HEK293 (cell line): ENCODE measurements at regions not wholly inside any gene's neighbourhood (a gene's known extent, or its start where the extent isn't known, plus 50 kb on each side); places are given as distances from the start of the nearest gene placed in this dataset.

ENCODE experiments used
- ATF2 ChIP-seq: fragments of 450-650 bp; formaldehyde crosslinking; IDR thresholded peaks from 2 replicates; pipeline ENCODE4 v1.5.1; 2016; ENCODE audit warnings: missing biosample characterization, missing genetic modification characterization, low read depth
- KLF16 ChIP-seq: fragments of 450-650 bp; formaldehyde crosslinking; IDR thresholded peaks from 2 replicates; pipeline ENCODE4 v1.5.1; 2017; ENCODE audit warnings: missing biosample characterization, missing genetic modification characterization
- KLF7 ChIP-seq: fragments of 450-650 bp; formaldehyde crosslinking; IDR thresholded peaks from 2 replicates; pipeline ENCODE4 v1.5.1; 2016; ENCODE audit warnings: missing biosample characterization, missing genetic modification characterization, borderline replicate concordance
- MYNN ChIP-seq: fragments of 450-650 bp; formaldehyde crosslinking; IDR thresholded peaks from 2 replicates; pipeline ENCODE4 v1.5.1; 2016; ENCODE audit warnings: missing biosample characterization, missing genetic modification characterization, borderline replicate concordance
- PATZ1 ChIP-seq: fragments of 450-650 bp; formaldehyde crosslinking; IDR thresholded peaks from 2 replicates; pipeline ENCODE4 v1.5.1; 2016; ENCODE audit warnings: missing biosample characterization, missing genetic modification characterization
- PRDM4 ChIP-seq: fragments of 450-650 bp; formaldehyde crosslinking; IDR thresholded peaks from 2 replicates; pipeline ENCODE4 v1.5.1; 2017; ENCODE audit warnings: missing biosample characterization, missing genetic modification characterization
- SCRT1 ChIP-seq: fragments of 450-650 bp; formaldehyde crosslinking; IDR thresholded peaks from 2 replicates; pipeline ENCODE4 v1.5.1; 2016; ENCODE audit warnings: missing biosample characterization, missing genetic modification characterization, borderline replicate concordance
- SP2 ChIP-seq: fragments of 450-650 bp; formaldehyde crosslinking; IDR thresholded peaks from 2 replicates; pipeline ENCODE4 v1.5.1; 2016; ENCODE audit warnings: missing biosample characterization, missing genetic modification characterization
- SP7 ChIP-seq: fragments of 450-650 bp; formaldehyde crosslinking; IDR thresholded peaks from 2 replicates; pipeline ENCODE4 v1.5.1; 2016; ENCODE audit warnings: missing biosample characterization, missing genetic modification characterization
- YY1 ChIP-seq: fragments of 450-650 bp; formaldehyde crosslinking; IDR thresholded peaks from 2 replicates; pipeline ENCODE4 v1.5.1; 2018; ENCODE audit warnings: missing biosample characterization, missing genetic modification characterization
- ZBTB6 ChIP-seq: fragments of 450-650 bp; formaldehyde crosslinking; IDR thresholded peaks from 2 replicates; pipeline ENCODE4 v1.5.1; 2017; ENCODE audit warnings: missing biosample characterization, missing genetic modification characterization
- ZBTB8A ChIP-seq: fragments of 450-650 bp; formaldehyde crosslinking; IDR thresholded peaks from 2 replicates; pipeline ENCODE4 v1.5.1; 2016; ENCODE audit warnings: missing biosample characterization, missing genetic modification characterization
- ZNF148 ChIP-seq: fragments of 450-650 bp; formaldehyde crosslinking; IDR thresholded peaks from 2 replicates; pipeline ENCODE4 v1.5.0; 2017; ENCODE audit warnings: missing biosample characterization, missing genetic modification characterization, borderline replicate concordance
- ZNF18 ChIP-seq: fragments of 450-650 bp; formaldehyde crosslinking; IDR thresholded peaks from 2 replicates; pipeline ENCODE4 v1.5.1; 2016; ENCODE audit warnings: missing biosample characterization, missing genetic modification characterization
- ZNF24 ChIP-seq: fragments of 450-650 bp; formaldehyde crosslinking; IDR thresholded peaks from 2 replicates; pipeline ENCODE4 v1.5.1; 2016; ENCODE audit warnings: missing biosample characterization, missing genetic modification characterization
- ZNF266 ChIP-seq: fragments of 450-650 bp; formaldehyde crosslinking; IDR thresholded peaks from 2 replicates; pipeline ENCODE4 v1.5.1; 2016; ENCODE audit warnings: missing biosample characterization, missing genetic modification characterization, low read depth
- ZNF350 ChIP-seq: fragments of 450-650 bp; formaldehyde crosslinking; IDR thresholded peaks from 2 replicates; pipeline ENCODE4 v1.5.0; 2017; ENCODE audit warnings: missing biosample characterization, mild to moderate bottlenecking, missing genetic modification characterization
- ZNF391 ChIP-seq: fragments of 450-650 bp; formaldehyde crosslinking; IDR thresholded peaks from 2 replicates; pipeline ENCODE4 v1.5.1; 2016; ENCODE audit warnings: low read depth, missing biosample characterization, missing genetic modification characterization, borderline replicate concordance
- ZNF394 ChIP-seq: fragments of 450-650 bp; formaldehyde crosslinking; IDR thresholded peaks from 2 replicates; pipeline ENCODE4 v1.5.1; 2016; ENCODE audit warnings: missing biosample characterization, missing genetic modification characterization, mild to moderate bottlenecking, moderate library complexity, borderline replicate concordance
- ZNF692 ChIP-seq: fragments of 450-650 bp; formaldehyde crosslinking; IDR thresholded peaks from 2 replicates; pipeline ENCODE4 v1.5.1; 2016; ENCODE audit warnings: missing biosample characterization, missing genetic modification characterization
- ZNF768 ChIP-seq: fragments of 450-650 bp; formaldehyde crosslinking; IDR thresholded peaks from 2 replicates; pipeline ENCODE4 v1.5.1; 2018; ENCODE audit warnings: missing biosample characterization, mild to moderate bottlenecking, missing genetic modification characterization
- ZNF830 ChIP-seq: fragments of 450-650 bp; IDR thresholded peaks from 2 replicates; pipeline ENCODE4 v1.5.0; 2018; ENCODE audit warnings: missing biosample characterization, missing genetic modification characterization, low read depth, mild to moderate bottlenecking, moderate library complexity
- ZSCAN16 ChIP-seq: fragments of 450-650 bp; formaldehyde crosslinking; IDR thresholded peaks from 2 replicates; pipeline ENCODE4 v1.5.1; 2016; ENCODE audit warnings: missing biosample characterization, missing genetic modification characterization
- ZSCAN30 ChIP-seq: fragments of 450-650 bp; IDR thresholded peaks from 2 replicates; pipeline ENCODE4 v1.5.1; 2018; ENCODE audit warnings: missing biosample characterization, mild to moderate bottlenecking, missing genetic modification characterization, moderate library complexity
- ZXDB ChIP-seq: fragments of 450-650 bp; formaldehyde crosslinking; IDR thresholded peaks from 2 replicates; pipeline ENCODE4 v1.5.1; 2016; ENCODE audit warnings: missing biosample characterization, missing genetic modification characterization

- no peak for TF ChIP-seq ZNF148 (tag by site-specific recombination)
- TF ChIP-seq ZBTB6: no peak
- peak; percentile 42 for TF ChIP-seq ZNF24 (tag by site-specific recombination)
- TF ChIP-seq YY1 (tag by site-specific recombination): no peak
- TF ChIP-seq ZNF692 (tag by site-specific recombination): peak; percentile 31; the same call in 1 of the 2 replicates
- peak; percentile 50 for TF ChIP-seq SP2 (tag by site-specific recombination)
- no peak for TF ChIP-seq SCRT1
- TF ChIP-seq ZXDB (tag by site-specific recombination): peak; percentile 43; the same call in 1 of the 2 replicates
- no peak for TF ChIP-seq MYNN (tag by site-specific recombination)
- no peak for TF ChIP-seq KLF7 (tag by site-specific recombination)
- no peak for TF ChIP-seq ZNF18 (tag by site-specific recombination)
- no peak for TF ChIP-seq ZNF830 (tag by site-specific recombination)
- no peak for TF ChIP-seq PRDM4 (tag by site-specific recombination)
- TF ChIP-seq ZNF350 (tag by site-specific recombination): no peak
- TF ChIP-seq ATF2: no peak
- TF ChIP-seq SP7 (tag by site-specific recombination): peak; percentile 92
- peak; percentile 57; the same call in 1 of the 2 replicates for TF ChIP-seq KLF16
- TF ChIP-seq ZSCAN30 (tag by site-specific recombination): no peak
- TF ChIP-seq PATZ1: peak; percentile 91
- peak; percentile 43; the same call in 1 of the 2 replicates for TF ChIP-seq ZNF394
- TF ChIP-seq ZNF391 (tag by site-specific recombination): peak; percentile 53; the same call in 1 of the 2 replicates
- no peak for TF ChIP-seq ZNF768 (tag by site-specific recombination)
- TF ChIP-seq ZBTB8A (tag by site-specific recombination): 0 out of 2 replicates have a peak, but pooled peaks have one; percentile 30
- no peak for TF ChIP-seq ZSCAN16
- TF ChIP-seq ZNF266 (tag by site-specific recombination): no peak
These were observed 270.8 kb downstream of the UACA start (continued) for GRCh38 chr15:70492240-70493177.
